Chondrocyte (in vitro differentiated cells): ENCODE measurements at regions not wholly inside any gene's neighbourhood (a gene's known extent, or its start where the extent isn't known, plus 50 kb on each side); places are given as distances from the start of the nearest gene placed in this dataset.
"Not testable (repeated sequence)": the region's sequence is repeated elsewhere in the genome, so short reads cannot be mapped to it uniquely, and the experiment has no call there.

Experiments used
- DNase-seq: peaks from one replicate; pipeline ENCODE4 v3.0.0; 2021; ENCODE audit warnings: mixed read lengths, low spot score
- H3K27ac Mint-ChIP-seq: one replicate; pipeline ENCODE4 v1.8.0; 2021; ENCODE audit warnings: mild to moderate bottlenecking, moderate library complexity, mixed read lengths; ENCODE audit not compliant: unreplicated experiment
- H3K27me3 Mint-ChIP-seq: 2 replicates; pipeline ENCODE4 v1.8.0; 2021; ENCODE audit warnings: low read depth, mixed read lengths
- H3K36me3 Mint-ChIP-seq: 2 replicates; pipeline ENCODE4 v1.8.0; 2021; ENCODE audit warnings: low read depth, mixed read lengths
- H3K4me1 Mint-ChIP-seq: 2 replicates; pipeline ENCODE4 v1.8.0; 2021; ENCODE audit warnings: low read depth, mild to moderate bottlenecking, mixed read lengths
- H3K4me3 Mint-ChIP-seq: one replicate; pipeline ENCODE4 v1.8.0; 2021; ENCODE audit warnings: mild to moderate bottlenecking, moderate library complexity, mixed read lengths; ENCODE audit not compliant: unreplicated experiment
- H3K9me3 Mint-ChIP-seq: 2 replicates; pipeline ENCODE4 v1.8.0; 2021; ENCODE audit warnings: low read depth, mixed read lengths
- TF ChIP-seq, protein P1 (sequence below): fragments of 200-600 bp; sonication (generic); IDR thresholded peaks from 2 replicates; pipeline ENCODE4 v1.5.0; 2021; ENCODE audit warnings: antibody characterized with exemption, mild to moderate bottlenecking, moderate library complexity

DNA sequence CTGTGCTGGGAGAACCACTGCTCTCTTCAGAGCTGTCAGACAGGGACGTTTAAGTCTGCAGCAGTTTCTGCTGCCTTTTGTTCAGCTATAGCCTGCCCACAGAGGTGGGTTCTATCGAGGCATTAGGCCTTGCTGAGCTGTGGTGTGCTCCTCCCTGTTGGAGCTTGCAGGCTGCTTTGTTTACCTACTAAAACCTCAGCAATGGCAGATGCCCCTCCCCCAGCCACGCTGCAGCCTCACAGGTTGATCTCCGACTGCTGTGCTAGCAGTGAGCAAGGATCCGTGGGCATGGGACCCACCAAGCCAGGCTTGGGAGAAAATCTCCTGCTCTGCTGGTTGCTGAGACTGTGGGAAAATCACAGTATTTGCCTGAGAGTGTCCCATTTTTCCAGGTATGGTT lies 133.8 kb upstream of the UBQLN2 start:
- Mint-ChIP-seq H3K9me3 (peaks cover 44% of the 10 kb centered on the region), H3K27me3 (no peaks in the 10 kb centered on the region), H3K36me3 (no peaks in the 10 kb centered on the region), H3K4me1 (no peaks in the 10 kb centered on the region), H3K27ac (no peak overlapping the region), H3K4me3 (no peak overlapping the region)
- no peak for DNase-seq
- TF ChIP-seq, protein P1, sequence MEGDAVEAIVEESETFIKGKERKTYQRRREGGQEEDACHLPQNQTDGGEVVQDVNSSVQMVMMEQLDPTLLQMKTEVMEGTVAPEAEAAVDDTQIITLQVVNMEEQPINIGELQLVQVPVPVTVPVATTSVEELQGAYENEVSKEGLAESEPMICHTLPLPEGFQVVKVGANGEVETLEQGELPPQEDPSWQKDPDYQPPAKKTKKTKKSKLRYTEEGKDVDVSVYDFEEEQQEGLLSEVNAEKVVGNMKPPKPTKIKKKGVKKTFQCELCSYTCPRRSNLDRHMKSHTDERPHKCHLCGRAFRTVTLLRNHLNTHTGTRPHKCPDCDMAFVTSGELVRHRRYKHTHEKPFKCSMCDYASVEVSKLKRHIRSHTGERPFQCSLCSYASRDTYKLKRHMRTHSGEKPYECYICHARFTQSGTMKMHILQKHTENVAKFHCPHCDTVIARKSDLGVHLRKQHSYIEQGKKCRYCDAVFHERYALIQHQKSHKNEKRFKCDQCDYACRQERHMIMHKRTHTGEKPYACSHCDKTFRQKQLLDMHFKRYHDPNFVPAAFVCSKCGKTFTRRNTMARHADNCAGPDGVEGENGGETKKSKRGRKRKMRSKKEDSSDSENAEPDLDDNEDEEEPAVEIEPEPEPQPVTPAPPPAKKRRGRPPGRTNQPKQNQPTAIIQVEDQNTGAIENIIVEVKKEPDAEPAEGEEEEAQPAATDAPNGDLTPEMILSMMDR, result no peak

- not testable (repeated sequence) for H3K27me3 Mint-ChIP-seq, H3K36me3 Mint-ChIP-seq, H3K4me3 Mint-ChIP-seq, H3K4me1 Mint-ChIP-seq, H3K27ac Mint-ChIP-seq
- DNase-seq, result peak; percentile 72
- H3K9me3 Mint-ChIP-seq, result peaks cover 43% of the 10 kb centered on the region
These were observed 111.4 kb upstream of the UBQLN2 start for GRCh38 chrX:56451981-56452380.

GRCh38 chrX:56462389-56462788 lies 101.0 kb upstream of the UBQLN2 start:
- Mint-ChIP-seq H3K4me1 (no peaks in the 10 kb centered on the region), H3K9me3 (peaks cover 61% of the 10 kb centered on the region), H3K27ac (no peak overlapping the region), H3K4me3 (no peak overlapping the region), H3K27me3 (no peaks in the 10 kb centered on the region), H3K36me3 (no peaks in the 10 kb centered on the region)
- TF ChIP-seq, protein P1, result no peak
- DNase-seq, result no peak

DNA sequence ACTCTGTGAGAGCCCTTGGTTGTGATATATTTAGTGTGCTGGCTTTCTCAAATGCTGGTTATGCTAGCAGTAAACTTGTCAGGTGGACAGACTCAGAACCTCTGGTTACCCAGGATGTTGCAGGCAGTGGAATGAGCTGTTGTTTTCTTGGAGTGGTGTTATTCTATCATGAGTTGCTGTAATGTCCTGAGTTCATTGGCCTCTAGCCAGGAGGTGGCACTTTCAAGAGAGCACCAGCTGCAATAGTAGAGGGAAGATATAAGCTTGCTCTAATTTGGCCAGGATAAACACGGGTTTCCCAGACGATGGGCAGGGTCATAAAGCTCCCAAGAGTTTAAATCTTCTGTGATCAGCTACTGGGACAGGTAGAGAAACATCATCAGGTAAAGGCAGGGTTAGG lies 95.0 kb upstream of the UBQLN2 start:
- H3K9me3 Mint-ChIP-seq, result peaks cover 46% of the 10 kb centered on the region
- no peak overlapping the region for H3K4me3 Mint-ChIP-seq
- H3K4me1 Mint-ChIP-seq, result no peaks in the 10 kb centered on the region
- H3K27me3 Mint-ChIP-seq, result no peaks in the 10 kb centered on the region
- no peak overlapping the region for H3K27ac Mint-ChIP-seq
- no peaks in the 10 kb centered on the region for H3K36me3 Mint-ChIP-seq
- TF ChIP-seq, protein P1, result no peak
- DNase-seq, result no peak

- not testable (repeated sequence) for H3K27ac Mint-ChIP-seq, H3K36me3 Mint-ChIP-seq, H3K4me1 Mint-ChIP-seq, H3K27me3 Mint-ChIP-seq, DNase-seq, H3K4me3 Mint-ChIP-seq
- H3K9me3 Mint-ChIP-seq, result peaks cover 48% of the 10 kb centered on the region
These were observed 68.5 kb upstream of the UBQLN2 start for GRCh38 chrX:56494923-56495322.

DNA sequence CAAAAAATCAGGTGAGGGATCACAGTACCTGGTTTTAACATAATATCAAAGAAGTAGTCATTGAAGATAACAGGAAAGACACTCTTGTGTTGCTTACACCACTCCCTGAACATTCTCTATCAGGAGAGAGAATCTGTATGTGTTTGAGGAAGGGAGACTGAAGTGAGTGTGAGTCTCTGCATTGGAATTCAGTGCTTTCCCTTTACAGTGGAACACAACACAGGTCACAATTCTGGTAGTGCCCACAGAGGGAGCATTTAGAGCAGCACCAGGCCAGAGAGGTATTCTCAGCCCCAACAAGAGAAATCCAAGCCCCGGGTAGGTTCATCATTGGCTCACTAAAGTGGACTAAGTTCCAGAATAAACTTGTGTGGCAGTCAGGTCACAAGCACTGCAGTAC lies 64.7 kb upstream of the UBQLN2 start:
- H3K36me3 Mint-ChIP-seq, result peaks cover under 1% of the 10 kb centered on the region
- peaks cover 22% of the 10 kb centered on the region for H3K9me3 Mint-ChIP-seq
- H3K4me1 Mint-ChIP-seq, result peaks cover under 1% of the 10 kb centered on the region
- no peak overlapping the region for H3K27ac Mint-ChIP-seq
- DNase-seq, result no peak
- TF ChIP-seq, protein P1, result no peak
- no peaks in the 10 kb centered on the region for H3K27me3 Mint-ChIP-seq
- H3K4me3 Mint-ChIP-seq, result no peak overlapping the region
